ENCODE measurements at regions not wholly inside any gene's neighbourhood (a gene's known extent, or its start where the extent isn't known, plus 50 kb on each side); places are given as distances from the start of the nearest gene placed in this dataset.

DNA sequence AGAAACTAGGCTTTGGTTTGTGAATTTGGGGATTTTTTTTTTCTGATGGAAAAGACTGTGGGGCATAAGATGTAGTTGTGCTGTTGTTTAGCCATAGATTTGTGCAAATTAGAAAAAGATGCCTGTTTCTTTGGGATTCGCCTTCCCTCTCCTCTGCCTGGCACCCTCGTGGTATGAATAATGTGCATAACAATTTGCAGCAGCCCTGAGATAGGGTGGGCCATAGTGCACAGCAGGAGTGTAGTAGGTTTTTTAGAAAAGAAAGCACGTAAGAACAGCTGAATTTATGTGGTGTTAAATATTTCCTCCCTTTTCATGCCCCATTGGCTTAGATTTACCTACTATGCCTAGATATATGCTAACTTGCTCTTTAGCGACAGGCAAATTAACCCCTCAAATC, 158.9 kb downstream of the PTGER3 start:
- CTCF ChIA-PET (ENCODE audit: low intra/inter-chr PET ratio, low total read pairs), result no interaction called here
- no peak overlapping the region for H3K4me3 ChIP-seq (replicated peaks in 1 of 3; ENCODE audit: insufficient read depth in 1 of 3, low read depth in 2 of 3, low read length in 3 of 3)
- 21% methylated on average over 4 of the region's 4 CpGs for WGBS (ENCODE audit: low lambda C conversion rate)
- no peak overlapping the region for H3K27ac ChIP-seq (ENCODE audit: extremely low read length, insufficient read depth, low read length)
- H2AFZ ChIP-seq (ENCODE audit: low read length), result no peak overlapping the region
- no peak overlapping the region for H3K4me2 ChIP-seq (ENCODE audit: low read depth, low read length)
- ATAC-seq (no peak), DNase-seq (ENCODE audit: low spot score) (no peak), FAIRE-seq (no peak)
- in situ Hi-C loops (cut with HindIII; ENCODE audit: extremely low pct_ligation_motif_present, low pct_unique_long_range_greater_than_20kb) (no loop called here), intact Hi-C loops (cut with micrococcal nuclease; ENCODE audit: unreplicated experiment) (no loop called here)
- H4K20me1 ChIP-seq (ENCODE audit: insufficient read depth, low read length), result no peaks in the 10 kb centered on the region
- no peak overlapping the region for H3K9ac ChIP-seq (ENCODE audit: insufficient read depth, low read depth, low read length)
- H3K79me2 ChIP-seq (ENCODE audit: insufficient read depth, low read length), result no peaks in the 10 kb centered on the region
- BruUV-seq (replicated peaks), result no TSS peak
- H3K4me1 ChIP-seq (ENCODE audit: insufficient read depth, low read length), result no peaks in the 10 kb centered on the region
- no peaks in the 10 kb centered on the region for H3K27me3 ChIP-seq (ENCODE audit: control insufficient read depth in 1 of 2, insufficient read depth in 2 of 2, low read length in 2 of 2)
- no peaks in the 10 kb centered on the region for H3K36me3 ChIP-seq (replicated peaks in 1 of 2; ENCODE audit: control insufficient read depth in 1 of 2, insufficient read depth in 2 of 2, low read length in 2 of 2)
- POLR2A ChIA-PET, result no interaction called here
- no peaks in the 10 kb centered on the region for H3K9me3 ChIP-seq (ENCODE audit: low read length)
- no peak for TF ChIP-seq MTF1 (CRISPR knock-in tag; IDR thresholded peaks at IDR 0.05)
- TF ChIP-seq, protein P1, sequence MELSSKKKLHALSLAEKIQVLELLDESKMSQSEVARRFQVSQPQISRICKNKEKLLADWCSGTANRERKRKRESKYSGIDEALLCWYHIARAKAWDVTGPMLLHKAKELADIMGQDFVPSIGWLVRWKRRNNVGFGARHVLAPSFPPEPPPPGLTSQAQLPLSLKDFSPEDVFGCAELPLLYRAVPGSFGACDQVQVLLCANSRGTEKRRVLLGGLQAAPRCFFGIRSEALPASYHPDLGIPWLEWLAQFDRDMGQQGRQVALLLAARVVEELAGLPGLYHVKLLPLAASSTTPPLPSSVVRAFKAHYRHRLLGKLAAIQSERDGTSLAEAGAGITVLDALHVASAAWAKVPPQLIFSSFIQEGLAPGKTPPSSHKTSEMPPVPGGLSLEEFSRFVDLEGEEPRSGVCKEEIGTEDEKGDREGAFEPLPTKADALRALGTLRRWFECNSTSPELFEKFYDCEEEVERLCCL (CRISPR knock-in tag; IDR thresholded peaks at IDR 0.05; ENCODE audit: borderline replicate concordance), result no peak
- TF ChIP-seq, protein P2, sequence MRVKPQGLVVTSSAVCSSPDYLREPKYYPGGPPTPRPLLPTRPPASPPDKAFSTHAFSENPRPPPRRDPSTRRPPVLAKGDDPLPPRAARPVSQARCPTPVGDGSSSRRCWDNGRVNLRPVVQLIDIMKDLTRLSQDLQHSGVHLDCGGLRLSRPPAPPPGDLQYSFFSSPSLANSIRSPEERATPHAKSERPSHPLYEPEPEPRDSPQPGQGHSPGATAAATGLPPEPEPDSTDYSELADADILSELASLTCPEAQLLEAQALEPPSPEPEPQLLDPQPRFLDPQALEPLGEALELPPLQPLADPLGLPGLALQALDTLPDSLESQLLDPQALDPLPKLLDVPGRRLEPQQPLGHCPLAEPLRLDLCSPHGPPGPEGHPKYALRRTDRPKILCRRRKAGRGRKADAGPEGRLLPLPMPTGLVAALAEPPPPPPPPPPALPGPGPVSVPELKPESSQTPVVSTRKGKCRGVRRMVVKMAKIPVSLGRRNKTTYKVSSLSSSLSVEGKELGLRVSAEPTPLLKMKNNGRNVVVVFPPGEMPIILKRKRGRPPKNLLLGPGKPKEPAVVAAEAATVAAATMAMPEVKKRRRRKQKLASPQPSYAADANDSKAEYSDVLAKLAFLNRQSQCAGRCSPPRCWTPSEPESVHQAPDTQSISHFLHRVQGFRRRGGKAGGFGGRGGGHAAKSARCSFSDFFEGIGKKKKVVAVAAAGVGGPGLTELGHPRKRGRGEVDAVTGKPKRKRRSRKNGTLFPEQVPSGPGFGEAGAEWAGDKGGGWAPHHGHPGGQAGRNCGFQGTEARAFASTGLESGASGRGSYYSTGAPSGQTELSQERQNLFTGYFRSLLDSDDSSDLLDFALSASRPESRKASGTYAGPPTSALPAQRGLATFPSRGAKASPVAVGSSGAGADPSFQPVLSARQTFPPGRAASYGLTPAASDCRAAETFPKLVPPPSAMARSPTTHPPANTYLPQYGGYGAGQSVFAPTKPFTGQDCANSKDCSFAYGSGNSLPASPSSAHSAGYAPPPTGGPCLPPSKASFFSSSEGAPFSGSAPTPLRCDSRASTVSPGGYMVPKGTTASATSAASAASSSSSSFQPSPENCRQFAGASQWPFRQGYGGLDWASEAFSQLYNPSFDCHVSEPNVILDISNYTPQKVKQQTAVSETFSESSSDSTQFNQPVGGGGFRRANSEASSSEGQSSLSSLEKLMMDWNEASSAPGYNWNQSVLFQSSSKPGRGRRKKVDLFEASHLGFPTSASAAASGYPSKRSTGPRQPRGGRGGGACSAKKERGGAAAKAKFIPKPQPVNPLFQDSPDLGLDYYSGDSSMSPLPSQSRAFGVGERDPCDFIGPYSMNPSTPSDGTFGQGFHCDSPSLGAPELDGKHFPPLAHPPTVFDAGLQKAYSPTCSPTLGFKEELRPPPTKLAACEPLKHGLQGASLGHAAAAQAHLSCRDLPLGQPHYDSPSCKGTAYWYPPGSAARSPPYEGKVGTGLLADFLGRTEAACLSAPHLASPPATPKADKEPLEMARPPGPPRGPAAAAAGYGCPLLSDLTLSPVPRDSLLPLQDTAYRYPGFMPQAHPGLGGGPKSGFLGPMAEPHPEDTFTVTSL (CRISPR knock-in tag; IDR thresholded peaks at IDR 0.05; ENCODE audit: borderline replicate concordance), result no peak
- TF ChIP-seq ZNF468 (CRISPR knock-in tag; IDR thresholded peaks at IDR 0.05), result no peak
- TF ChIP-seq, protein P3, sequence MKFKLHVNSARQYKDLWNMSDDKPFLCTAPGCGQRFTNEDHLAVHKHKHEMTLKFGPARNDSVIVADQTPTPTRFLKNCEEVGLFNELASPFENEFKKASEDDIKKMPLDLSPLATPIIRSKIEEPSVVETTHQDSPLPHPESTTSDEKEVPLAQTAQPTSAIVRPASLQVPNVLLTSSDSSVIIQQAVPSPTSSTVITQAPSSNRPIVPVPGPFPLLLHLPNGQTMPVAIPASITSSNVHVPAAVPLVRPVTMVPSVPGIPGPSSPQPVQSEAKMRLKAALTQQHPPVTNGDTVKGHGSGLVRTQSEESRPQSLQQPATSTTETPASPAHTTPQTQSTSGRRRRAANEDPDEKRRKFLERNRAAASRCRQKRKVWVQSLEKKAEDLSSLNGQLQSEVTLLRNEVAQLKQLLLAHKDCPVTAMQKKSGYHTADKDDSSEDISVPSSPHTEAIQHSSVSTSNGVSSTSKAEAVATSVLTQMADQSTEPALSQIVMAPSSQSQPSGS (CRISPR knock-in tag; IDR thresholded peaks at IDR 0.05), result no peak
- TF ChIP-seq, protein P4, sequence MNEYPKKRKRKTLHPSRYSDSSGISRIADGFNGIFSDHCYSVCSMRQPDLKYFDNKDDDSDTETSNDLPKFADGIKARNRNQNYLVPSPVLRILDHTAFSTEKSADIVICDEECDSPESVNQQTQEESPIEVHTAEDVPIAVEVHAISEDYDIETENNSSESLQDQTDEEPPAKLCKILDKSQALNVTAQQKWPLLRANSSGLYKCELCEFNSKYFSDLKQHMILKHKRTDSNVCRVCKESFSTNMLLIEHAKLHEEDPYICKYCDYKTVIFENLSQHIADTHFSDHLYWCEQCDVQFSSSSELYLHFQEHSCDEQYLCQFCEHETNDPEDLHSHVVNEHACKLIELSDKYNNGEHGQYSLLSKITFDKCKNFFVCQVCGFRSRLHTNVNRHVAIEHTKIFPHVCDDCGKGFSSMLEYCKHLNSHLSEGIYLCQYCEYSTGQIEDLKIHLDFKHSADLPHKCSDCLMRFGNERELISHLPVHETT (CRISPR knock-in tag; conservative IDR thresholded peaks at IDR 0.05), result no peak
- TF ChIP-seq, protein P5, sequence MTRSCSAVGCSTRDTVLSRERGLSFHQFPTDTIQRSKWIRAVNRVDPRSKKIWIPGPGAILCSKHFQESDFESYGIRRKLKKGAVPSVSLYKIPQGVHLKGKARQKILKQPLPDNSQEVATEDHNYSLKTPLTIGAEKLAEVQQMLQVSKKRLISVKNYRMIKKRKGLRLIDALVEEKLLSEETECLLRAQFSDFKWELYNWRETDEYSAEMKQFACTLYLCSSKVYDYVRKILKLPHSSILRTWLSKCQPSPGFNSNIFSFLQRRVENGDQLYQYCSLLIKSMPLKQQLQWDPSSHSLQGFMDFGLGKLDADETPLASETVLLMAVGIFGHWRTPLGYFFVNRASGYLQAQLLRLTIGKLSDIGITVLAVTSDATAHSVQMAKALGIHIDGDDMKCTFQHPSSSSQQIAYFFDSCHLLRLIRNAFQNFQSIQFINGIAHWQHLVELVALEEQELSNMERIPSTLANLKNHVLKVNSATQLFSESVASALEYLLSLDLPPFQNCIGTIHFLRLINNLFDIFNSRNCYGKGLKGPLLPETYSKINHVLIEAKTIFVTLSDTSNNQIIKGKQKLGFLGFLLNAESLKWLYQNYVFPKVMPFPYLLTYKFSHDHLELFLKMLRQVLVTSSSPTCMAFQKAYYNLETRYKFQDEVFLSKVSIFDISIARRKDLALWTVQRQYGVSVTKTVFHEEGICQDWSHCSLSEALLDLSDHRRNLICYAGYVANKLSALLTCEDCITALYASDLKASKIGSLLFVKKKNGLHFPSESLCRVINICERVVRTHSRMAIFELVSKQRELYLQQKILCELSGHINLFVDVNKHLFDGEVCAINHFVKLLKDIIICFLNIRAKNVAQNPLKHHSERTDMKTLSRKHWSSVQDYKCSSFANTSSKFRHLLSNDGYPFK (CRISPR knock-in tag; IDR thresholded peaks at IDR 0.05; ENCODE audit: borderline replicate concordance), result no peak
